Thyroid gland (tissue), 4 donors: ENCODE measurements at regions not wholly inside any gene's neighbourhood (a gene's known extent, or its start where the extent isn't known, plus 50 kb on each side); places are given as distances from the start of the nearest gene placed in this dataset.

Experiments
- DNase-seq, 2 donors: peaks; one replicate each; pipeline ENCODE4 v3.0.0-alpha.2; 2019
- H3K27ac ChIP-seq, 3 donors: fragments of 200-600 bp; sonication (generic); 1 replicate in 2 of 3; 2 replicates in 1 of 3; pipeline ENCODE4 v1.5.1; 2016 to 2019; ENCODE audit warnings: mild to moderate bottlenecking in 1 of 3, moderate library complexity in 1 of 3
- H3K27me3 ChIP-seq: fragments of 200-600 bp; sonication (generic); one replicate; pipeline ENCODE4 v1.5.1; 2019
- H3K36me3 ChIP-seq, 2 donors: fragments of 200-600 bp; sonication (generic); one replicate each; pipeline ENCODE4 v1.5.1; 2016 to 2019
- H3K4me1 ChIP-seq, 2 donors: fragments of 200-600 bp; sonication (generic); one replicate each; pipeline ENCODE4 v1.5.1; 2017 to 2019
- H3K4me3 ChIP-seq, 3 donors: fragments of 200-600 bp; sonication (generic); replicated peaks in 1 of 3; 1 replicate in 2 of 3; 2 replicates in 1 of 3; pipeline ENCODE4 v1.5.1; 2016; ENCODE audit warnings: mild to moderate bottlenecking in 1 of 3
- H3K9me3 ChIP-seq: fragments of 200-600 bp; sonication (generic); one replicate; pipeline ENCODE4 v1.5.1; 2017
- CTCF ChIP-seq, 6 experiments: fragments of 200-600 bp in 3 of 6; fragments of 450-650 bp in 3 of 6; sonication (generic) in 3 of 6; IDR thresholded peaks; one replicate each; pipeline ENCODE4 v1.5.1; 2016 to 2019; ENCODE audit warnings: antibody characterized with exemption in 6 of 6, mild to moderate bottlenecking in 2 of 6, inconsistent platforms in 1 of 6, moderate library complexity in 1 of 6
- POLR2A ChIP-seq, 2 donors: fragments of 450-650 bp; IDR thresholded peaks; one replicate each; pipeline ENCODE4 v1.6.1; 2017; ENCODE audit warnings: antibody characterized with exemption in 2 of 2, mild to moderate bottlenecking in 2 of 2, moderate library complexity in 1 of 2
- WGBS, 2 donors: methylation state at CpG; one replicate each; pipeline ENCODE4 v1.1.5; 2017; 5-methylcytosine and 5-hydroxymethylcytosine counted together
- intact Hi-C: fragments of 100-400 bp; cut with DNase I; formaldehyde crosslinking; loops from one replicate; pipeline ENCODE4 v1.15.1; 2023

GRCh38 chr6:90365565-90366219 is 69.0 kb upstream of the BACH2 start:
- TF ChIP-seq CTCF (IDR thresholded peaks at IDR 0.05): no peak
- no peak for TF ChIP-seq POLR2A (IDR thresholded peaks at IDR 0.05)
- intact Hi-C loops: no loop called here
- H3K9me3 ChIP-seq: no peaks in the 10 kb centered on the region
- no peaks in the 10 kb centered on the region for H3K27me3 ChIP-seq
- 80 to 87% methylated on average over 7 of the region's 7 CpGs for WGBS, 2 donors
- H3K4me1 ChIP-seq: peaks cover 20% of the 10 kb centered on the region in 2 donors
- no peak for DNase-seq
- no peak overlapping the region for H3K27ac ChIP-seq
- no peak overlapping the region for H3K4me3 ChIP-seq
- H3K36me3 ChIP-seq: no peaks in the 10 kb centered on the region

DNA sequence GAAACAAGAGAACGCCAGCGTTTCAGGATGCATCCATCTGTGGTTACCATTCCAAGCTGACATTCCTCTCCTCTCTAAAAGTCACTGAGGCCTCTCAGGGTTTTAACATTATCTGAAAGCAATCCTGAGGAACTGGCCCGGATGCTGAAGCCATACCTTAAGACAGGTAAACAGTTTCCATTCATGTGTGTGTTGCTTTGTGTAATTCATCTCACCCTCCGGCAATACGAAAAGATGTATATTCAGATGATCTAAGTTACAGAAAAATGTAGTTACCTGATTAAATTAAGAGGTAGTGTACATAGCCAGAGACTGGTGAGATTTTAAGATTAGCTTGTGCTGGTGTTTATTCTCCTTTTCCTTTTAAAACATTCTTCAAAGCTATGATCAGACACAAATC is 68.4 kb upstream of the BACH2 start:
- WGBS, 2 donors: 50 to 52% methylated on average over 5 of the region's 5 CpGs
- DNase-seq: peak; percentile 23 to 34

GRCh38 chr6:90364286-90364685 is 67.6 kb upstream of the BACH2 start:
- intact Hi-C loops: no loop called here
- H3K27me3 ChIP-seq: no peaks in the 10 kb centered on the region
- H3K4me1 ChIP-seq: peaks cover 14 to 15% of the 10 kb centered on the region in 2 donors
- H3K27ac ChIP-seq: no peak overlapping the region
- H3K4me3 ChIP-seq: no peak overlapping the region
- H3K9me3 ChIP-seq: no peaks in the 10 kb centered on the region
- TF ChIP-seq POLR2A (IDR thresholded peaks at IDR 0.05): no peak
- TF ChIP-seq CTCF (IDR thresholded peaks at IDR 0.05): no peak
- no peak for DNase-seq
- 75 to 76% methylated on average over 5 of the region's 5 CpGs for WGBS, 2 donors
- H3K36me3 ChIP-seq: no peaks in the 10 kb centered on the region

More for the DNA sequence above, 68.4 kb upstream of the BACH2 start:
- TF ChIP-seq CTCF (IDR thresholded peaks at IDR 0.05) (no peak), POLR2A (IDR thresholded peaks at IDR 0.05) (no peak)
- Histone ChIP-seq H3K27ac (peak overlapping the region in 1 of 3 donors; percentile 6), H3K9me3 (no peaks in the 10 kb centered on the region), H3K27me3 (no peaks in the 10 kb centered on the region), H3K4me3 (no peak overlapping the region), H3K36me3 (no peaks in the 10 kb centered on the region), H3K4me1 (peaks cover 20% of the 10 kb centered on the region in 2 donors)
- intact Hi-C loops: no loop called here

GRCh38 chr6:90362318-90362717 is 65.7 kb upstream of the BACH2 start:
- DNase-seq: no peak

More at GRCh38 chr6:90362318-90362717, 65.7 kb upstream of the BACH2 start:
- Histone ChIP-seq H3K36me3 (no peaks in the 10 kb centered on the region), H3K4me1 (no peaks in the 10 kb centered on the region), H3K27ac (no peak overlapping the region), H3K9me3 (no peaks in the 10 kb centered on the region), H3K27me3 (no peaks in the 10 kb centered on the region), H3K4me3 (no peak overlapping the region)
- no peak for TF ChIP-seq CTCF (IDR thresholded peaks at IDR 0.05)
- no peak for TF ChIP-seq POLR2A (IDR thresholded peaks at IDR 0.05)
- 28 to 44% methylated on average over 3 of the region's 3 CpGs for WGBS, 2 donors
- intact Hi-C loops: no loop called here
